GM12874 (cell line): ENCODE measurements at regions not wholly inside any gene's neighbourhood (a gene's known extent, or its start where the extent isn't known, plus 50 kb on each side); places are given as distances from the start of the nearest gene placed in this dataset.

Source experiments
- TF ChIP-seq, protein P1 (sequence below): IDR thresholded peaks from 2 replicates; pipeline ENCODE4 v1.5.1; 2011; ENCODE audit warnings: low read depth, mild to moderate bottlenecking, control low read depth, low read length, moderate library complexity; ENCODE audit not compliant: insufficient read depth

DNA sequence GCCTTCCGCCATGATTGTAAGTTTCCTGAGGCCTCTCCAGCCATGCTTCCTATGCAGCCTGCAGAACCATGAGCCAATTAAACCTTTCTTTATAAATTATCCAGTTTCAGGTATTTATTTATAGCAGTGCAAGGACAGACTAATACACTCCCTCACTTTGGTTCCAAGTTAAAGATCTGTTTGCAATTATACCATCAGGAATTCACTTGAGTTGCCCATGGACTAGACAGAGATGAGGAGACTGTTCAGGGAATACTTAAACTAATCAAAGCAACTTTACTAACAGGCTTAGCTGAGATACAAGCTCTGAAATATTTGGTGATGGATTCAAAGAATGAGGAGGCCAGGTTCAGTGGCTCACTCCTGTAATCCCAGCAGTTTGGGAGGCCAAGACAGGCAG lies 190.0 kb downstream of the MTCL1 start:
- TF ChIP-seq, protein P1, sequence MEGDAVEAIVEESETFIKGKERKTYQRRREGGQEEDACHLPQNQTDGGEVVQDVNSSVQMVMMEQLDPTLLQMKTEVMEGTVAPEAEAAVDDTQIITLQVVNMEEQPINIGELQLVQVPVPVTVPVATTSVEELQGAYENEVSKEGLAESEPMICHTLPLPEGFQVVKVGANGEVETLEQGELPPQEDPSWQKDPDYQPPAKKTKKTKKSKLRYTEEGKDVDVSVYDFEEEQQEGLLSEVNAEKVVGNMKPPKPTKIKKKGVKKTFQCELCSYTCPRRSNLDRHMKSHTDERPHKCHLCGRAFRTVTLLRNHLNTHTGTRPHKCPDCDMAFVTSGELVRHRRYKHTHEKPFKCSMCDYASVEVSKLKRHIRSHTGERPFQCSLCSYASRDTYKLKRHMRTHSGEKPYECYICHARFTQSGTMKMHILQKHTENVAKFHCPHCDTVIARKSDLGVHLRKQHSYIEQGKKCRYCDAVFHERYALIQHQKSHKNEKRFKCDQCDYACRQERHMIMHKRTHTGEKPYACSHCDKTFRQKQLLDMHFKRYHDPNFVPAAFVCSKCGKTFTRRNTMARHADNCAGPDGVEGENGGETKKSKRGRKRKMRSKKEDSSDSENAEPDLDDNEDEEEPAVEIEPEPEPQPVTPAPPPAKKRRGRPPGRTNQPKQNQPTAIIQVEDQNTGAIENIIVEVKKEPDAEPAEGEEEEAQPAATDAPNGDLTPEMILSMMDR: no peak

DNA sequence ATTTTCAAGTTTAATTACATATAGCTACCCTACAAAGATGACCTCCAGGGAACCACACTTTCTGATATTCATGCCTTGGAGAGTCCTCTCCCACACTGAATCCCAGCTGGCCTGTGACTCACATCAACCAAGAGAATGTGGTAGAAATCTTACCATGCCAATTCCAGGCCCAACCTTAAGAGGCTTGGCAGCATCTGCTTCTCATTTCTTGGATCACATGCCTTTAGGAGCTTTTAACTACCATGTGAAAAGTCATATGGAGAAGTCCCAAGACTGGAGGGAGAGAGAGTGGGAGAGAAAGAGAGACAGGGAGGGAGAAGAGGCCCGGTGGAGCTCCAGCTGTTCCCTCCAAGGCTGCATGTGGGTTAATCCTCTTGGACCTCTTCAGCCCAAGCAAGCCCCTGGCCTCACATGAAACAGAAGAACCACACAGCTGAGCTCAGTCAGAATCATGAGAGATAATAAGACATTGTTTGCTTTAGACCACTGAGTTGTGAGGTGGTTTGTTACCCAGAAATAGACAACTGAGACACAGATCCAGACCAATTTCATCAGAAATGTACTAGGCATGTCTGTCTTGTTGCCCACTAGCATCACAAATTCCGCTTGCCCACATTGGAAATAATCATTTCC lies 190.7 kb downstream of the MTCL1 start:
- TF ChIP-seq, protein P1: no peak

DNA sequence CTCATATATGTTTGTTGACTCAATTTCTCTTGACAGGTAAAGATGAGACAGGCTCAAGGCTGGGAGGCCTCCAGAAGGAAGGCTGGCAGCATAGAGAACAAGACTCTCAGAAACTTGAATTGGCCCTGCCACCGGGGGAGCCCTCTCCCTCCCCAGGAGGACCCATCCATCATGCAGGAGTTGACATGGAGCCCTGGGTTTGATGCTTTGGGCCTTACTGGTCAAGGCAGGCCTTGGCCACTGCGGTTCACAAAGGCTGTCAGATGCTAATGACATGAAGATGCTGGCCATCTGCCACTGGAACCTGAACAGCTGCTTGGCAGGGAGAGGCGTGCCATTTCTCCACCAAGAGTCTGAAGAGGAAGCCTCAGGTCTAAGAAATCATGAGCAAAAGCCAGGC lies 193.6 kb downstream of the MTCL1 start:
- TF ChIP-seq, protein P1: no peak

DNA sequence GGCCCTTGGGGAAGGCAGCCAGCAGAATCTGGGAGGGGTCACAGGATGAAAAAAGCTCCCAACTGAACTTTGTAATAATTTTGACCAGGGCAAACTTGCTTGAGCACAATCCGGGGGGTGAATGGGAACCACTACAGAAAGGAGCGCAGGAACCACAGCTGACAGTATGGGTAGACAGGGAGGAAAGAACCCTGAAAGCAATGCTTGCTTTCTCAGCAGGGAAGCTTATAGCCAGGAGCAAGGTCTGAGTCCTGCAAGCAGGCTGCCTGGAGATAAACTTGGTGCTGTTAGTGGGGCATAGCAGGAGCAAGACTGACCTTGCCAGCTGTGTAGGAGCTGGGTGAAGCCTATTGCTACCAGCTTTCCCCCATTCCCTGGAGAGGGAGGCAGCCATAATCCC lies 195.2 kb downstream of the MTCL1 start:
- TF ChIP-seq, protein P1: no peak

DNA sequence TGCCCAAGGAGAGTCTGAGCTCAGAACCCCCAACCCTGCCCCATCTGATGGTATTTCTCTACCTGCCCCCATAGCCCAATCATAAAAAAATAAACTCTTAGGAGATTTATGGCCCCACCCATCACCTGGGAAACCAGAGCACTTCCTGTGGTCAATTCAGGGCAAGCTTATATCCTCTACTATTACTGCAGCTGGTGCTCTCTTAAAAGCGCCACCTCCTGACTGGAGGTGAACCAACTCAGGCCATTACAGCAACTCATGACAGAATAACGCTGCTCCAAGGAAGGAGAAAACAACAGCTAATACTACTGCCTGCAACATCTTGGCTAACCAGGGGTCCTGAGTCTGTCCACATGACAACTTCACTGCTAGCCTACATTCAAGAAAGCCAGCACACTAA lies 195.7 kb downstream of the MTCL1 start:
- TF ChIP-seq, protein P1: no peak

DNA sequence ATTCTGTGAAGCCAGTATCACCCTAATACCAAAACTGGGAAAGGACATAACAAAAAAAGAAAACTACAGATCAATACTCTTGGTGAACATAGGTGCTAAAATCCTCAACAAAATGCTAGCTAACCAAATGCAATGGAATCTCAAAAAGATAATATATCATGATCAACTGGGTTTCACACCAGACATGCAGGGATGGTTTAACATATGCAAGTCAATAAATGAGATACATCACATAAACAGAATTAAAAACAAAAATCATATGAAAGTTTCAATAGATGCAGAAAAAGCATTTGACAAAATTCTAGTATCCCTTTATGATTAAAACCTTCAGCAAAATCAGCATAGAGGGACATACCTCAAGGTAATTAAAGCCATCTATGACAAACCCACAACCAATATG lies 198.2 kb upstream of the NDUFV2 start:
- TF ChIP-seq, protein P1: no peak

DNA sequence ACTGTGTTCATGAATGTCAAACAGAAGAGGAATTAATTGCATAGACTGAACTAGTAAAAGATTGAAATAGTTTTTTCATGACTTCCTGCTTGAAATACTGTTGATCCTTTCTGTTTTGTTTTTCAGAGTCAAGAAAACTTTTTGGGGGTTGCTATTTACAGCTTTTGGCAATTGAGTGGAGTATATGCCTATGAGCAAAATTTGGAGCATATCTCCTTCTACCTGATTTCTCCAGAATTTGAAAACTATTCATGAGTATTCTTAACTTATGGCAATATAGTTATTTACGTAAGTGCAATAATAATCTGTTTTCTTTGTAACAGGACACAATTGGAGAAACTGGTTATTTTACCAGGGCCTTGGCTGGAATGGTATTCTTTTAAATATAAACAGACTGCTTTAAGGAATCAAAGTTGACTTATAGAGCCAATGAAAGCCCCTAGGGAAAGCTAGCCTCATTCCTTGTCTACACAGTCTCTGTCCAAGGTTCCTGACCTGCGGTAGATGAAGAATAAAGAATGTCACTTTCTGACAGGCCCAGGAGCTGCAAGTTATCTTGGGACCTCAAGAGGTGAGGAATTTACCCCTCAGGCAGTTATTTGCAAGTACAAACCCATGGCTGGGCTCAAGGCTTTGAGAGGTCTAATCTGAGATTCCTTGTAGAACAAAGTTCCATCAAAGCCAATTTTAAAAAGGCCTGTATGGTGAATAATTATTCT lies 193.5 kb upstream of the NDUFV2 start:
- TF ChIP-seq, protein P1: no peak
